ENCODE measurements at regions not wholly inside any gene's neighbourhood (a gene's known extent, or its start where the extent isn't known, plus 50 kb on each side); places are given as distances from the start of the nearest gene placed in this dataset.

DNA sequence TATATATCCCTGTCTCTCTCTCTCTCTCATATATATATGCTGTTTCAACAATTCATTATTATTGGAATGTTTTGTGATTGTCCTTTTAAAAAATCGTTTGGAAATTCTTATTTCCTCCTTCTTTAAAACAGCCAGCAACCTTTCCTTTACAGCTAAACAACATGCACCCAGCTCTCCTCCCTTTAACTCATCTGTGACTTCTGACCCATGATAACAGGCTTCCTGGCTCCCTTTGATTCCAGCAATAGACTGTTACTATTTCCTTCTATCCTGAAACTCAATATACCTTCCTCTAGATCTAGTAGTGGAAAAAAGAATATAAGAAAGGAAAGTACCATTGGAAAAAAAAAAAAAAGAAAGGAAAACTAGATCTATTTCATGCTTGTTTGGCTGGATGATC lies 254.7 kb upstream of the RGMB start:
- Histone ChIP-seq H3K36me3 (no peaks in the 10 kb centered on the region), H3K9me3 (no peaks in the 10 kb centered on the region), H3K27ac (no peak overlapping the region), H3K27me3 (no peaks in the 10 kb centered on the region), H3K4me1 (no peaks in the 10 kb centered on the region), H3K4me3 (no peak overlapping the region)
- intact Hi-C loops (cut with DNase I; ENCODE audit: low total_unique reads): no loop called here
- DNase-seq: no peak
- TF ChIP-seq, protein P1, sequence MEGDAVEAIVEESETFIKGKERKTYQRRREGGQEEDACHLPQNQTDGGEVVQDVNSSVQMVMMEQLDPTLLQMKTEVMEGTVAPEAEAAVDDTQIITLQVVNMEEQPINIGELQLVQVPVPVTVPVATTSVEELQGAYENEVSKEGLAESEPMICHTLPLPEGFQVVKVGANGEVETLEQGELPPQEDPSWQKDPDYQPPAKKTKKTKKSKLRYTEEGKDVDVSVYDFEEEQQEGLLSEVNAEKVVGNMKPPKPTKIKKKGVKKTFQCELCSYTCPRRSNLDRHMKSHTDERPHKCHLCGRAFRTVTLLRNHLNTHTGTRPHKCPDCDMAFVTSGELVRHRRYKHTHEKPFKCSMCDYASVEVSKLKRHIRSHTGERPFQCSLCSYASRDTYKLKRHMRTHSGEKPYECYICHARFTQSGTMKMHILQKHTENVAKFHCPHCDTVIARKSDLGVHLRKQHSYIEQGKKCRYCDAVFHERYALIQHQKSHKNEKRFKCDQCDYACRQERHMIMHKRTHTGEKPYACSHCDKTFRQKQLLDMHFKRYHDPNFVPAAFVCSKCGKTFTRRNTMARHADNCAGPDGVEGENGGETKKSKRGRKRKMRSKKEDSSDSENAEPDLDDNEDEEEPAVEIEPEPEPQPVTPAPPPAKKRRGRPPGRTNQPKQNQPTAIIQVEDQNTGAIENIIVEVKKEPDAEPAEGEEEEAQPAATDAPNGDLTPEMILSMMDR (IDR thresholded peaks at IDR 0.05): no peak
- no peak for TF ChIP-seq POLR2A (IDR thresholded peaks at IDR 0.05)

DNA sequence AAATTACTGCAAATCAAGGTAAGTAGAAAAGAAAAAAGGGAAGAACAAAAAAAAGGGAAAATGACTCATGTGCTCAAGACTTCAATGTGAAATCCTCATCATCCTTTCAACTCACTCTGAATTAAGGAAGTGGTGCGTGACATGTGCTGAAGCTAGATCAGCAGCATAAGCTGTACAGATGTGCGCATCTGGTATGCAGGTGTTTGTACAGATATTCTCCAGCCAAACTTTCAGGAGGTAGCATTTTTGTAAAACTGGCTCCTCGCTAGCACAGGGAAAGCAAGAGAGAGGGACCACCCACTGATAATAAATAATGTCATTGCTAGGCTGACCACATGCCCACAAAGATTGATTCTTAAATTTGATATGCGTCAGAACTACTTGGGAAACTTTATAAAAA lies 253.9 kb upstream of the RGMB start:
- TF ChIP-seq, protein P1 (IDR thresholded peaks at IDR 0.05): no peak
- TF ChIP-seq POLR2A (IDR thresholded peaks at IDR 0.05): no peak
- no peaks in the 10 kb centered on the region for H3K36me3 ChIP-seq
- H3K4me3 ChIP-seq: no peak overlapping the region
- no peaks in the 10 kb centered on the region for H3K9me3 ChIP-seq
- H3K4me1 ChIP-seq: no peaks in the 10 kb centered on the region
- no peaks in the 10 kb centered on the region for H3K27me3 ChIP-seq
- no peak overlapping the region for H3K27ac ChIP-seq
- DNase-seq: no peak
- intact Hi-C loops (cut with DNase I; ENCODE audit: low total_unique reads): no loop called here

DNA sequence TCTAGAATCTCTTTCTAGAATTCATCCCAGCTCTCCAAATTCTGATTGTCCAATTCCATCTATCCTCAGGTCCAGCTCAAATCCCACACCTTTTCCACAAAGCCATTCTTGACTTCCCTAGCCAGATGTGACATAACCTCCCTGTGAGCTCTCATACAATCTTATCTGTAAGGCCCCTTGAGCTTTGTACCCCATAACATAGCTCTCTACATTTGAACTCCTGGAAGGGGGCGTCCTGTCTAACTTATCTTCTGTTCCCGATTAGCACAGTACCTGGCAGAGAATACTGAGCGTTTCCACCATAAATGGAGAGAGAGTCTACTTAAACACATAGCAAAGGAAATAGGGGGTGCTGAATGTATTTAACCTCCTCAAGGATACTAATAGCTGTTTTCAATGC lies 251.6 kb upstream of the RGMB start:
- H3K36me3 ChIP-seq: no peaks in the 10 kb centered on the region
- intact Hi-C loops (cut with DNase I; ENCODE audit: low total_unique reads): no loop called here
- no peaks in the 10 kb centered on the region for H3K27me3 ChIP-seq
- DNase-seq: no peak
- TF ChIP-seq, protein P1 (IDR thresholded peaks at IDR 0.05): no peak
- TF ChIP-seq POLR2A (IDR thresholded peaks at IDR 0.05): no peak
- no peaks in the 10 kb centered on the region for H3K9me3 ChIP-seq
- no peak overlapping the region for H3K4me3 ChIP-seq
- no peak overlapping the region for H3K27ac ChIP-seq
- H3K4me1 ChIP-seq: no peaks in the 10 kb centered on the region

DNA sequence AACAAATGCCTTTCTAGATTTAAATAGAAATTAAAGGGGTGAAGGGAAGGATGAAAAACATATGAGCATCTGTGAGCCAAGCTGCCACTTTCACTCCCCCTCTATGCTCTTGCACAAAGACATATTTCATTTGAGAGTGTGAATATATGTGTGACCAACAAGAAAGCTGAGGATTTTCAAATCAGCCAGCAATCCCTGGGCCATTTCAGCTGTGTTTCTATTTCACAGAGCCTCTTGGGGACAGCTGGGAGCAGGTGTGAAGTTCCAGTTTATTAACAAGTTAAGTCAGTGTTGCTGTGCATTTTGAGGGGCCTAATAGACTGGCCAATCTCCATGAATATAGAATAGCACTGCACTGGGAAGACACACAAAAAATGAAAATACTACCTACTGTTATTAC lies 248.7 kb upstream of the RGMB start:
- intact Hi-C loops (cut with DNase I; ENCODE audit: low total_unique reads): no loop called here
- TF ChIP-seq POLR2A (IDR thresholded peaks at IDR 0.05): no peak
- TF ChIP-seq, protein P1 (IDR thresholded peaks at IDR 0.05): no peak
- Histone ChIP-seq H3K36me3 (no peaks in the 10 kb centered on the region), H3K9me3 (no peaks in the 10 kb centered on the region), H3K27ac (no peak overlapping the region), H3K4me3 (no peak overlapping the region), H3K27me3 (no peaks in the 10 kb centered on the region), H3K4me1 (no peaks in the 10 kb centered on the region)
- no peak for DNase-seq

DNA sequence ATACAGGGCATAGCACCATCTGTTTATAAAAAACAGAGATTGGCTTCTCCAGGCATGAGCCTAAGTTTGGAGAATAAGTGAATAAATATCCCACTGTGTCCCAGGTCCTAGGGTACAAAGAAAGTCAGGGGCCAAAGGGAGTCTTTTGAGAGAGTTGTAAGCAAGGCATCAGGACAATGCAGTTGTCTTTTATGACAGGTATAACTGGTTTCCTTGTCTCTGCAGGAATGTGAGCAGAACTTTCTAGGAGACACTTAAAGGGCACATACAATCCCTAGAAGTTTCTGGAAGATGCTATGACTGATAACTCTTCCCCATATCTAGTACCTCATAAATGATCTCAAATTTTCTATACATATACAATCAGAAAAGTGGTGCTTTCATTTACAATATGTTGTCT lies 245.6 kb upstream of the RGMB start:
- intact Hi-C loops (cut with DNase I; ENCODE audit: low total_unique reads): no loop called here
- Histone ChIP-seq H3K4me3 (no peak overlapping the region), H3K27ac (no peak overlapping the region), H3K4me1 (no peaks in the 10 kb centered on the region), H3K9me3 (no peaks in the 10 kb centered on the region), H3K27me3 (no peaks in the 10 kb centered on the region), H3K36me3 (no peaks in the 10 kb centered on the region)
- TF ChIP-seq, protein P1 (IDR thresholded peaks at IDR 0.05): no peak
- no peak for DNase-seq

All from uterus (tissue), 3 donors.